Tibial artery (tissue), 4 donors: ENCODE measurements at regions not wholly inside any gene's neighbourhood (a gene's known extent, or its start where the extent isn't known, plus 50 kb on each side); places are given as distances from the start of the nearest gene placed in this dataset.
A peak's percentile ranks its signal among the peaks of the same experiment; 100 is the strongest.

Experiments
- DNase-seq, 2 donors: peaks; one replicate each; pipeline ENCODE4 v3.0.0-alpha.2; 2019
- H3K27ac ChIP-seq, 2 donors: fragments of 200-600 bp; sonication (generic) in 1 of 2; 1 replicate in 1 of 2; 2 replicates in 1 of 2; pipeline ENCODE4 v1.5.1; 2018 to 2019; ENCODE audit warnings: mild to moderate bottlenecking in 1 of 2
- H3K27me3 ChIP-seq, 2 donors: fragments of 200-600 bp; sonication (generic) in 1 of 2; one replicate each; pipeline versions ENCODE4 v1.5.1 to v1.6.0; 2016 to 2019
- H3K36me3 ChIP-seq, 3 donors: fragments of 200-600 bp; sonication (generic) in 2 of 3; one replicate each; pipeline ENCODE4 v1.5.1; 2016 to 2019; ENCODE audit warnings: mild to moderate bottlenecking in 2 of 3
- H3K4me1 ChIP-seq, 4 donors: fragments of 200-600 bp; sonication (generic) in 2 of 4; 1 replicate in 3 of 4; 2 replicates in 1 of 4; pipeline ENCODE4 v1.5.1; 2016 to 2019
- H3K4me3 ChIP-seq, 2 donors: fragments of 200-600 bp; sonication (generic) in 1 of 2; 1 replicate in 1 of 2; 2 replicates in 1 of 2; pipeline ENCODE4 v1.5.1; 2018 to 2019; ENCODE audit warnings: mild to moderate bottlenecking in 2 of 2
- H3K9me3 ChIP-seq, 3 donors: fragments of 200-600 bp; sonication (generic) in 1 of 3; one replicate each; pipeline ENCODE4 v1.5.1; 2016 to 2019
- CTCF ChIP-seq, 2 experiments: fragments of 200-600 bp in 1 of 2; fragments of 450-650 bp in 1 of 2; IDR thresholded peaks; one replicate each; pipeline ENCODE4 v1.5.1; 2017 to 2019; ENCODE audit warnings: antibody characterized with exemption in 2 of 2, mild to moderate bottlenecking in 1 of 2, moderate library complexity in 1 of 2
- intact Hi-C: fragments of 100-400 bp; cut with DNase I; formaldehyde crosslinking; loops from one replicate; pipeline ENCODE4 v1.15.0; 2023; ENCODE audit warnings: low total_unique reads

DNA sequence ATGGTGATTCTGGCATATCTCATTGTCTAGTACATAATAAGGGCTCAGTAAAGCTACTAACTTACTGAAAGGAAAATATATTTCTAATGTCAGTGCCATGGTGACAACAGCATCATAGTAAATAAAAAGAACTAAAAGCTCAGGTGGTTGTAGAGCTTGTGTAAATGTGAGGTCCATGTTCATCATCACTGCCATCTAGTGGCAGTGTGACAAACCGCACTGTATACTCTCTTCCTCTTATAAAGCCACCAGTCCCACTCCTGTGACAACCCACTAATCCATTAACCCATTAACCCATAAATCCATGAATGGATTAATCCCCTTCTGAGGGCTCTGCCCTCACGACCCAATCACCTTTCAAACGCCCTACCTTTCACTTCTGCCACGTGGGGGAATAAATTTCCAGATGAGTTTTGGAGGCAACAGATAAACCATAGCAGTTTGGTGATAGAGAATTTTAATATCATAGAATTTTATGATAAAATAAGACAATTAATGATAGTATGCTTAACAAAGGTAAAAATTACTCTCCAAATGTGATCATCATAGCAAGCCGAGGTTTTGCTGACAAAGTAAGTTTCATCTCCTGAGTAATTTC lies 160.4 kb upstream of the SGCG start:
- no peak overlapping the region for H3K27ac ChIP-seq
- H3K36me3 ChIP-seq, result no peaks in the 10 kb centered on the region
- no peaks in the 10 kb centered on the region for H3K9me3 ChIP-seq
- H3K27me3 ChIP-seq, result no peaks in the 10 kb centered on the region
- peak; percentile 63 to 68 for TF ChIP-seq CTCF (IDR thresholded peaks at IDR 0.05)
- no peaks in the 10 kb centered on the region for H3K4me1 ChIP-seq
- intact Hi-C loops, result no loop called here
- peak in 1 of 2 donors; percentile 64 for DNase-seq
- no peak overlapping the region for H3K4me3 ChIP-seq

DNA sequence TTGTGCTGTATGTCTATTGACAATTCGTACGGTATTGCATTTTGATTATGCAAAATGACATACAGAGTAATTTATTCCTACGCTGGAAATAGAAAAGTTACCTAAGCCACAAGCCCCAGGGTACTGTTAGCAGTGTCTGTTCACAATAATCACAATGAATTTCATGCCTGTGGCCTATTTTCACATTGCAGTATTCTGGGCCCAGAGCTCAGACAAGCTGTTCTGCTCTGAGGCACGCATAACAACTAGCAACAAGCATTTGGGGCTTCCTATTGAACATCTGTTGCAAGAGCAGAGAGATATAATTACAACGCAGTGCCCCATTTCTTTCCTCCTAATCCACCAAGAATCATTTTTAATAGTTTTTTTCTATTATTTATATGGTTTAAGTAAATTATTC lies 158.9 kb upstream of the SGCG start:
- H3K4me1 ChIP-seq, result no peaks in the 10 kb centered on the region
- no peak for DNase-seq
- intact Hi-C loops, result no loop called here
- no peak for TF ChIP-seq CTCF (IDR thresholded peaks at IDR 0.05)
- H3K27me3 ChIP-seq, result no peaks in the 10 kb centered on the region
- no peaks in the 10 kb centered on the region for H3K36me3 ChIP-seq
- H3K9me3 ChIP-seq, result no peaks in the 10 kb centered on the region
- no peak overlapping the region for H3K27ac ChIP-seq
- H3K4me3 ChIP-seq, result no peak overlapping the region

GRCh38 chr13:23022704-23023103 lies 158.1 kb upstream of the SGCG start:
- H3K27ac ChIP-seq, result no peak overlapping the region
- no peak overlapping the region for H3K4me3 ChIP-seq
- no peaks in the 10 kb centered on the region for H3K4me1 ChIP-seq
- no peaks in the 10 kb centered on the region for H3K9me3 ChIP-seq
- no peak for TF ChIP-seq CTCF (IDR thresholded peaks at IDR 0.05)
- H3K27me3 ChIP-seq, result no peaks in the 10 kb centered on the region
- intact Hi-C loops, result no loop called here
- no peak for DNase-seq
- no peaks in the 10 kb centered on the region for H3K36me3 ChIP-seq

- no peak overlapping the region for H3K4me3 ChIP-seq
- no peaks in the 10 kb centered on the region for H3K4me1 ChIP-seq
- intact Hi-C loops, result no loop called here
- no peaks in the 10 kb centered on the region for H3K27me3 ChIP-seq
- H3K36me3 ChIP-seq, result no peaks in the 10 kb centered on the region
- no peak for TF ChIP-seq CTCF (IDR thresholded peaks at IDR 0.05)
- no peaks in the 10 kb centered on the region for H3K9me3 ChIP-seq
- H3K27ac ChIP-seq, result no peak overlapping the region
- DNase-seq, result no peak
Observed at GRCh38 chr13:23025864-23026608, 154.7 kb upstream of the SGCG start.

GRCh38 chr13:23039266-23039935 lies 141.4 kb upstream of the SGCG start:
- TF ChIP-seq CTCF (IDR thresholded peaks at IDR 0.05), result no peak

More at GRCh38 chr13:23039266-23039935, 141.4 kb upstream of the SGCG start:
- no peaks in the 10 kb centered on the region for H3K9me3 ChIP-seq
- no peak overlapping the region for H3K4me3 ChIP-seq
- H3K36me3 ChIP-seq, result no peaks in the 10 kb centered on the region
- no peak for DNase-seq
- no peaks in the 10 kb centered on the region for H3K27me3 ChIP-seq
- intact Hi-C loops, result no loop called here
- H3K4me1 ChIP-seq, result no peaks in the 10 kb centered on the region
- H3K27ac ChIP-seq, result no peak overlapping the region
